HEK293 (cell line): ENCODE measurements at regions not wholly inside any gene's neighbourhood (a gene's known extent, or its start where the extent isn't known, plus 50 kb on each side); places are given as distances from the start of the nearest gene placed in this dataset.

Experiments
- CTCF ChIA-PET: fragments of 350-600 bp; formaldehyde crosslinking; extraction: SDS; loops from one replicate; lab custom pipeline; 2021; ENCODE audit warnings: antibody characterized with exemption; lab: Yijun Ruan, JAX
- POLR2A ChIA-PET: fragments of 300-600 bp; formaldehyde crosslinking; extraction: SDS; loops from one replicate; lab custom pipeline; 2020; ENCODE audit warnings: antibody characterized with exemption, inconsistent platforms; lab: Yijun Ruan, JAX
- H3K27ac ChIP-seq: fragments of 200-500 bp; sonication (Bioruptor generic); 2 replicates; pipeline ENCODE4 v1.5.1; 2014; ENCODE audit warnings: low read depth, low read length, control low read depth, inconsistent platforms; ENCODE audit errors: extremely low read depth
- H3K36me3 ChIP-seq, 2 experiments: fragments of 200-500 bp in 1 of 2; sonication (Bioruptor generic) in 1 of 2; 1 replicate in 1 of 2; 2 replicates in 1 of 2; pipeline ENCODE4 v1.5.1; 2014 to 2017; ENCODE audit warnings: inconsistent platforms in 2 of 2, low read length in 2 of 2; ENCODE audit not compliant: control insufficient read depth in 2 of 2, insufficient read depth in 1 of 2
- H3K4me1 ChIP-seq: fragments of 200-500 bp; sonication (Bioruptor generic); 2 replicates; pipeline ENCODE4 v1.5.1; 2014; ENCODE audit warnings: mild to moderate bottlenecking, low read length, inconsistent platforms; ENCODE audit not compliant: control insufficient read depth, insufficient read depth
- H3K4me3 ChIP-seq: 2 replicates; pipeline ENCODE4 v1.5.1; 2011; ENCODE audit warnings: low read depth, mild to moderate bottlenecking, control low read depth, low read length, moderate library complexity
- H3K9me3 ChIP-seq: fragments of 200-500 bp; sonication (Bioruptor generic); 2 replicates; pipeline ENCODE4 v1.5.1; 2014; ENCODE audit warnings: low read depth, low read length, inconsistent platforms; ENCODE audit not compliant: control insufficient read depth, insufficient read depth
- GFI1B ChIP-seq: fragments of 450-650 bp; formaldehyde crosslinking; IDR thresholded peaks from 2 replicates; pipeline ENCODE4 v1.5.1; 2016; ENCODE audit warnings: missing biosample characterization, missing genetic modification characterization
- GLI2 ChIP-seq: fragments of 450-650 bp; formaldehyde crosslinking; IDR thresholded peaks from 2 replicates; pipeline ENCODE4; 2017; ENCODE audit warnings: missing biosample characterization, missing genetic modification characterization, low read depth, borderline replicate concordance
- MYNN ChIP-seq: fragments of 450-650 bp; formaldehyde crosslinking; IDR thresholded peaks from 2 replicates; pipeline ENCODE4 v1.5.1; 2016; ENCODE audit warnings: missing biosample characterization, missing genetic modification characterization, borderline replicate concordance
- PATZ1 ChIP-seq: fragments of 450-650 bp; formaldehyde crosslinking; IDR thresholded peaks from 2 replicates; pipeline ENCODE4 v1.5.1; 2016; ENCODE audit warnings: missing biosample characterization, missing genetic modification characterization
- PRDM1 ChIP-seq: fragments of 450-650 bp; formaldehyde crosslinking; IDR thresholded peaks from 2 replicates; pipeline ENCODE4; 2016; ENCODE audit warnings: missing biosample characterization, missing genetic modification characterization
- SP3 ChIP-seq: fragments of 450-650 bp; formaldehyde crosslinking; IDR thresholded peaks from 2 replicates; pipeline ENCODE4 v1.5.1; 2016; ENCODE audit warnings: missing biosample characterization, missing genetic modification characterization
- SP7 ChIP-seq: fragments of 450-650 bp; formaldehyde crosslinking; IDR thresholded peaks from 2 replicates; pipeline ENCODE4 v1.5.1; 2016; ENCODE audit warnings: missing biosample characterization, missing genetic modification characterization
- ZBTB26 ChIP-seq: fragments of 450-650 bp; formaldehyde crosslinking; optimal IDR thresholded peaks from 2 replicates; pipeline ENCODE3; 2016; ENCODE audit warnings: missing biosample characterization, mild to moderate bottlenecking, missing genetic modification characterization
- ZBTB6 ChIP-seq: fragments of 450-650 bp; formaldehyde crosslinking; IDR thresholded peaks from 2 replicates; pipeline ENCODE4 v1.5.1; 2017; ENCODE audit warnings: missing biosample characterization, missing genetic modification characterization
- ZFP37 ChIP-seq: fragments of 450-650 bp; formaldehyde crosslinking; IDR thresholded peaks from 2 replicates; pipeline ENCODE4 v1.5.1; 2016; ENCODE audit warnings: missing biosample characterization, missing genetic modification characterization
- ZNF133 ChIP-seq: fragments of 450-650 bp; formaldehyde crosslinking; IDR thresholded peaks from 2 replicates; pipeline ENCODE4 v1.5.1; 2016; ENCODE audit warnings: missing biosample characterization, missing genetic modification characterization
- ZNF157 ChIP-seq: fragments of 450-650 bp; formaldehyde crosslinking; IDR thresholded peaks from 2 replicates; pipeline ENCODE4 v1.5.1; 2016; ENCODE audit warnings: missing biosample characterization, missing genetic modification characterization
- ZNF174 ChIP-seq: fragments of 450-650 bp; formaldehyde crosslinking; IDR thresholded peaks from 2 replicates; pipeline ENCODE4 v1.5.0; 2017; ENCODE audit warnings: missing biosample characterization, mild to moderate bottlenecking, missing genetic modification characterization
- ZNF37A ChIP-seq: fragments of 450-650 bp; IDR thresholded peaks from 2 replicates; pipeline ENCODE4 v1.5.1; 2018; ENCODE audit warnings: missing biosample characterization, missing genetic modification characterization
- ZNF433 ChIP-seq: fragments of 450-650 bp; formaldehyde crosslinking; IDR thresholded peaks from 2 replicates; pipeline ENCODE4 v1.5.1; 2016; ENCODE audit warnings: missing biosample characterization, missing genetic modification characterization, low read depth
- ZNF449 ChIP-seq: fragments of 450-650 bp; formaldehyde crosslinking; IDR thresholded peaks from 2 replicates; pipeline ENCODE4 v1.5.1; 2017; ENCODE audit warnings: missing biosample characterization, mild to moderate bottlenecking, missing genetic modification characterization, moderate library complexity
- ZNF521 ChIP-seq: fragments of 450-650 bp; formaldehyde crosslinking; IDR thresholded peaks from 2 replicates; pipeline ENCODE4 v1.5.1; 2017; ENCODE audit warnings: missing biosample characterization, mild to moderate bottlenecking, missing genetic modification characterization
- ZNF529 ChIP-seq: fragments of 450-650 bp; formaldehyde crosslinking; IDR thresholded peaks from 2 replicates; pipeline ENCODE4 v1.5.1; 2017; ENCODE audit warnings: missing genetic modification characterization, missing biosample characterization; ENCODE audit not compliant: insufficient replicate concordance
- ZNF549 ChIP-seq: fragments of 450-650 bp; IDR thresholded peaks from 2 replicates; pipeline ENCODE4 v1.5.1; 2018; ENCODE audit warnings: missing biosample characterization, missing genetic modification characterization, mild to moderate bottlenecking, inconsistent platforms, moderate library complexity
- ZNF621 ChIP-seq: fragments of 450-650 bp; formaldehyde crosslinking; IDR thresholded peaks from 2 replicates; pipeline ENCODE4 v1.5.1; 2017; ENCODE audit warnings: missing biosample characterization, missing genetic modification characterization
- ZNF624 ChIP-seq: fragments of 450-650 bp; formaldehyde crosslinking; IDR thresholded peaks from 2 replicates; pipeline ENCODE4 v1.5.1; 2017; ENCODE audit warnings: missing biosample characterization, missing genetic modification characterization
- ZSCAN4 ChIP-seq: fragments of 450-650 bp; formaldehyde crosslinking; IDR thresholded peaks from 2 replicates; pipeline ENCODE4 v1.5.1; 2017; ENCODE audit warnings: missing biosample characterization, missing genetic modification characterization
- TF ChIP-seq, protein P1 (sequence below): fragments of 450-650 bp; formaldehyde crosslinking; IDR thresholded peaks from 2 replicates; pipeline ENCODE4 v1.5.1; 2016; ENCODE audit warnings: missing biosample characterization, missing genetic modification characterization
- TF ChIP-seq, protein P2 (sequence below): fragments of 450-650 bp; formaldehyde crosslinking; IDR thresholded peaks from 2 replicates; pipeline ENCODE4 v1.5.1; 2017; ENCODE audit warnings: missing biosample characterization, missing genetic modification characterization

DNA sequence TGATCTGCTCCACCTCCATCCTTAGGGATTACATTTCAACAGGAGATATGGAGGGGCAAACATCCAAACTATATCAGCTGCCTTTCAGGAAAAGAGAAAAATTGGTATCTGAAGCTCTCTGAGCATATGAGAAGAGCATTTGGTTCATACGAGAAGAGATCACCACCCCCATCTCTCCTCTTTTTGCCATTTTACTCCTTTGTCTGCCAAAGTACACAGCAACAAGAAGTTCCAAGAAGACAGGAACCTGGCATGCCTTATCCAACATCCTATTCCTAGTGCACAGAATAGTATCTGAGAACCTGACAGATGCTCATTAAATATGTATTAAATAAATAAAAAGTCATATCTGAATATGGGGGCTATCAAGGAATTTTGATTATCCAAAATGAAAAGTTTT, 142.5 kb upstream of the PKN2 start (continued):
- TF ChIP-seq ZNF433 (tag by site-specific recombination) = no peak
- TF ChIP-seq GLI2 (tag by site-specific recombination) = no peak
- TF ChIP-seq ZNF529 (tag by site-specific recombination) = no peak
- TF ChIP-seq, protein P1, sequence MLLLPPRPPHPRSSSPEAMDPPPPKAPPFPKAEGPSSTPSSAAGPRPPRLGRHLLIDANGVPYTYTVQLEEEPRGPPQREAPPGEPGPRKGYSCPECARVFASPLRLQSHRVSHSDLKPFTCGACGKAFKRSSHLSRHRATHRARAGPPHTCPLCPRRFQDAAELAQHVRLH = no peak
- TF ChIP-seq, protein P2, sequence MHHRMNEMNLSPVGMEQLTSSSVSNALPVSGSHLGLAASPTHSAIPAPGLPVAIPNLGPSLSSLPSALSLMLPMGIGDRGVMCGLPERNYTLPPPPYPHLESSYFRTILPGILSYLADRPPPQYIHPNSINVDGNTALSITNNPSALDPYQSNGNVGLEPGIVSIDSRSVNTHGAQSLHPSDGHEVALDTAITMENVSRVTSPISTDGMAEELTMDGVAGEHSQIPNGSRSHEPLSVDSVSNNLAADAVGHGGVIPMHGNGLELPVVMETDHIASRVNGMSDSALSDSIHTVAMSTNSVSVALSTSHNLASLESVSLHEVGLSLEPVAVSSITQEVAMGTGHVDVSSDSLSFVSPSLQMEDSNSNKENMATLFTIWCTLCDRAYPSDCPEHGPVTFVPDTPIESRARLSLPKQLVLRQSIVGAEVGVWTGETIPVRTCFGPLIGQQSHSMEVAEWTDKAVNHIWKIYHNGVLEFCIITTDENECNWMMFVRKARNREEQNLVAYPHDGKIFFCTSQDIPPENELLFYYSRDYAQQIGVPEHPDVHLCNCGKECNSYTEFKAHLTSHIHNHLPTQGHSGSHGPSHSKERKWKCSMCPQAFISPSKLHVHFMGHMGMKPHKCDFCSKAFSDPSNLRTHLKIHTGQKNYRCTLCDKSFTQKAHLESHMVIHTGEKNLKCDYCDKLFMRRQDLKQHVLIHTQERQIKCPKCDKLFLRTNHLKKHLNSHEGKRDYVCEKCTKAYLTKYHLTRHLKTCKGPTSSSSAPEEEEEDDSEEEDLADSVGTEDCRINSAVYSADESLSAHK (tag by site-specific recombination) = no peak

- Histone ChIP-seq H3K36me3 (no peaks in the 10 kb centered on the region), H3K27ac (no peak overlapping the region), H3K4me3 (no peak overlapping the region), H3K4me1 (no peaks in the 10 kb centered on the region), H3K9me3 (no peaks in the 10 kb centered on the region)
- ChIA-PET CTCF (interaction anchor here (1.0 kb wide), 1 partner anchor 50 kb away, joined by 4 read pairs; no protein-coding TSS in a partner anchor), POLR2A (no interaction called here)
- TF ChIP-seq ZNF133 (tag by site-specific recombination) = no peak
- no peak for TF ChIP-seq ZNF157 (tag by site-specific recombination)
- TF ChIP-seq ZNF621 (tag by site-specific recombination) = no peak
- TF ChIP-seq SP7 (tag by site-specific recombination) = no peak
- no peak for TF ChIP-seq ZNF521 (tag by site-specific recombination)
- TF ChIP-seq MYNN (tag by site-specific recombination) = no peak
- TF ChIP-seq PATZ1 (tag by site-specific recombination) = no peak
- no peak for TF ChIP-seq ZBTB6 (tag by site-specific recombination)
- no peak for TF ChIP-seq SP3 (tag by site-specific recombination)
- no peak for TF ChIP-seq ZNF37A (tag by site-specific recombination)
- TF ChIP-seq ZFP37 = no peak
- no peak for TF ChIP-seq ZSCAN4 (tag by site-specific recombination)
- no peak for TF ChIP-seq PRDM1
- no peak for TF ChIP-seq ZNF449 (tag by site-specific recombination)
- no peak for TF ChIP-seq ZNF174 (tag by site-specific recombination)
- no peak for TF ChIP-seq ZNF549
- no peak for TF ChIP-seq ZNF624
- TF ChIP-seq ZBTB26 = no peak
- TF ChIP-seq, protein P2 (tag by site-specific recombination) = no peak
- no peak for TF ChIP-seq GFI1B (tag by site-specific recombination)
These were observed 139.9 kb upstream of the PKN2 start for GRCh38 chr1:88544195-88544594.
